OCI-LY1 (cell line): ENCODE measurements at regions not wholly inside any gene's neighbourhood (a gene's known extent, or its start where the extent isn't known, plus 50 kb on each side); places are given as distances from the start of the nearest gene placed in this dataset.

Source experiments
- H2AFZ ChIP-seq: fragments of 200-600 bp; sonication (generic), shearing (Covaris generic); 2 replicates; pipeline ENCODE4 v1.6.0; 2014; ENCODE audit warnings: antibody characterized with exemption, mild to moderate bottlenecking, low read length
- H3F3A ChIP-seq: fragments of 200-600 bp; sonication (generic), shearing (Covaris generic); 2 replicates; pipeline ENCODE4 v1.6.0; 2014; ENCODE audit warnings: mild to moderate bottlenecking, antibody characterized with exemption, low read length, moderate library complexity; ENCODE audit not compliant: insufficient read depth
- H3K27ac ChIP-seq: fragments of 200-600 bp; sonication (generic); 2 replicates; pipeline ENCODE4 v1.5.1; 2014; ENCODE audit warnings: low read length, mixed run types, mild to moderate bottlenecking, low read depth; ENCODE audit not compliant: poor library complexity, severe bottlenecking
- H3K27me3 ChIP-seq: fragments of 200-600 bp; sonication (generic); 2 replicates; pipeline ENCODE4 v1.6.0; 2014; ENCODE audit warnings: antibody characterized with exemption, mild to moderate bottlenecking, low read length, moderate library complexity; ENCODE audit not compliant: insufficient read depth
- H3K36me3 ChIP-seq: fragments of 200-600 bp; sonication (generic); 2 replicates; pipeline ENCODE4 v1.6.1; 2014; ENCODE audit warnings: mild to moderate bottlenecking, antibody characterized with exemption, low read length, moderate library complexity, mixed read lengths; ENCODE audit not compliant: insufficient read depth
- H3K4me1 ChIP-seq: fragments of 200-600 bp; sonication (generic); 2 replicates; pipeline ENCODE4 v1.5.1; 2014; ENCODE audit warnings: mild to moderate bottlenecking, low read length, moderate library complexity; ENCODE audit not compliant: insufficient read depth, severe bottlenecking
- H3K4me2 ChIP-seq: fragments of 200-600 bp; sonication (generic), shearing (Covaris generic); 2 replicates; pipeline ENCODE4 v1.6.1; 2014; ENCODE audit warnings: low read length
- H3K4me3 ChIP-seq: fragments of 200-600 bp; sonication (generic); 2 replicates; pipeline ENCODE4 v1.5.1; 2014; ENCODE audit warnings: low read length, low read depth, mild to moderate bottlenecking, mixed read lengths; ENCODE audit not compliant: poor library complexity, severe bottlenecking
- H3K79me2 ChIP-seq: fragments of 200-600 bp; shearing (Covaris generic); 2 replicates; pipeline ENCODE4 v1.6.1; 2016; ENCODE audit warnings: mixed run types, low read length, mixed read lengths; ENCODE audit not compliant: insufficient read depth
- H3K9ac ChIP-seq: fragments of 200-600 bp; sonication (generic), shearing (Covaris generic); 2 replicates; pipeline ENCODE4 v1.6.1; 2014; ENCODE audit warnings: mild to moderate bottlenecking, low read length, mixed read lengths
- H3K9me2 ChIP-seq: fragments of 200-600 bp; sonication (generic), shearing (Covaris generic); 2 replicates; pipeline ENCODE4 v1.6.1; 2014; ENCODE audit warnings: low read depth, mild to moderate bottlenecking, low read length, mixed read lengths
- H3K9me3 ChIP-seq: fragments of 200-600 bp; shearing (Covaris generic); 2 replicates; pipeline ENCODE4 v1.6.1; 2014; ENCODE audit warnings: low read length, mixed read lengths
- H4K20me1 ChIP-seq: fragments of 200-600 bp; sonication (generic), shearing (Covaris generic); 2 replicates; pipeline ENCODE4 v1.6.0; 2016; ENCODE audit warnings: mild to moderate bottlenecking, low read length; ENCODE audit not compliant: insufficient read depth
- CTCF ChIP-seq: fragments of 200-600 bp; sonication (generic), shearing (Covaris generic); IDR thresholded peaks from 2 replicates; pipeline ENCODE4 v1.5.1; 2017; ENCODE audit warnings: mild to moderate bottlenecking, antibody characterized with exemption, low read length, moderate library complexity, mixed read lengths
- EZH2 ChIP-seq: fragments of 200-600 bp; sonication (generic), shearing (Covaris generic); IDR thresholded peaks from 2 replicates; pipeline ENCODE4 v1.8.0; 2017; ENCODE audit warnings: borderline replicate concordance, mixed run types, mild to moderate bottlenecking, antibody characterized with exemption, low read length, moderate library complexity, mixed read lengths

GRCh38 chr3:102078854-102079808 is 229.8 kb downstream of the NFKBIZ start:
- Histone ChIP-seq H4K20me1 (no peaks in the 10 kb centered on the region), H3K79me2 (no peaks in the 10 kb centered on the region), H3K27ac (peak overlapping the region; percentile 71), H3K9me3 (no peaks in the 10 kb centered on the region), H3F3A (no peaks in the 10 kb centered on the region), H3K36me3 (no peaks in the 10 kb centered on the region), H3K4me3 (no peak overlapping the region), H3K9me2 (no peaks in the 10 kb centered on the region), H3K9ac (peak overlapping the region; percentile 20; the same call in 1 of the 2 replicates), H3K4me1 (peaks cover 24% of the 10 kb centered on the region), H3K4me2 (peak overlapping the region; percentile 47), H2AFZ (peak overlapping the region; percentile 90), H3K27me3 (no peaks in the 10 kb centered on the region)
- TF ChIP-seq EZH2, result no peak
- TF ChIP-seq CTCF, result no peak

- no peaks in the 10 kb centered on the region for H3K9me2 ChIP-seq
- no peaks in the 10 kb centered on the region for H3K79me2 ChIP-seq
- no peaks in the 10 kb centered on the region for H3F3A ChIP-seq
- H3K4me2 ChIP-seq, result no peak overlapping the region
- H3K4me1 ChIP-seq, result peaks cover 24% of the 10 kb centered on the region
- no peak overlapping the region for H3K9ac ChIP-seq
- peak overlapping the region; percentile 71 for H3K27ac ChIP-seq
- no peaks in the 10 kb centered on the region for H3K27me3 ChIP-seq
- H2AFZ ChIP-seq, result peak overlapping the region; percentile 90
- no peaks in the 10 kb centered on the region for H3K36me3 ChIP-seq
- H4K20me1 ChIP-seq, result no peaks in the 10 kb centered on the region
- no peak overlapping the region for H3K4me3 ChIP-seq
- H3K9me3 ChIP-seq, result no peaks in the 10 kb centered on the region
- TF ChIP-seq CTCF, result no peak
- no peak for TF ChIP-seq EZH2
Observed at GRCh38 chr3:102079809-102080197, 230.5 kb downstream of the NFKBIZ start.

GRCh38 chr3:102081572-102082289 is 232.4 kb downstream of the NFKBIZ start:
- Histone ChIP-seq H3K27me3 (no peaks in the 10 kb centered on the region), H3K79me2 (no peaks in the 10 kb centered on the region), H3K9ac (no peak overlapping the region), H3K4me2 (no peak overlapping the region), H3K4me1 (peaks cover 24% of the 10 kb centered on the region), H3K36me3 (no peaks in the 10 kb centered on the region), H3K27ac (no peak overlapping the region), H3K9me2 (no peaks in the 10 kb centered on the region), H4K20me1 (no peaks in the 10 kb centered on the region), H2AFZ (no peak overlapping the region), H3K4me3 (no peak overlapping the region), H3F3A (no peaks in the 10 kb centered on the region), H3K9me3 (no peaks in the 10 kb centered on the region)
- TF ChIP-seq EZH2 (no peak), CTCF (no peak)
